A549 (cell line): ENCODE measurements at regions not wholly inside any gene's neighbourhood (a gene's known extent, or its start where the extent isn't known, plus 50 kb on each side); places are given as distances from the start of the nearest gene placed in this dataset.

Source experiments
- CEBPB ChIP-seq, 2 experiments: fragments of >200 bp in 1 of 2; sonication (Bioruptor Twin) in 1 of 2; formaldehyde crosslinking in 1 of 2; IDR thresholded peaks; 2 replicates each; pipeline ENCODE4 v1.6.1; 2012 to 2016
- ELK1 ChIP-seq: fragments of 150-350 bp; IDR thresholded peaks from 2 replicates; pipeline ENCODE4 v1.6.1; 2014; ENCODE audit warnings: low read depth, mild to moderate bottlenecking, low read length
- MAX ChIP-seq: IDR thresholded peaks from 2 replicates; pipeline ENCODE4 v1.6.1; 2012
- POLR2A ChIP-seq: IDR thresholded peaks from 2 replicates; pipeline ENCODE4 v1.6.1; 2012; ENCODE audit warnings: mild to moderate bottlenecking, low read length
- SMC3 ChIP-seq: fragments of >200 bp; sonication (Bioruptor Twin); formaldehyde crosslinking; IDR thresholded peaks from 3 replicates; pipeline ENCODE4 v1.6.1; 2018; ENCODE audit warnings: inconsistent platforms

GRCh38 chr20:19885939-19886660 lies 128.0 kb downstream of the RIN2 start:
- TF ChIP-seq POLR2A (peak; percentile 29), ELK1 (no peak), MAX (0 out of 2 replicates have a peak, but pooled peaks have one; percentile 8), SMC3 (0 out of 3 replicates have a peak, but pooled peaks have one; percentile 8), CEBPB (IDR thresholded peaks at IDR 0.05) (no peak)
